ENCODE measurements at regions not wholly inside any gene's neighbourhood (a gene's known extent, or its start where the extent isn't known, plus 50 kb on each side); places are given as distances from the start of the nearest gene placed in this dataset.

DNA sequence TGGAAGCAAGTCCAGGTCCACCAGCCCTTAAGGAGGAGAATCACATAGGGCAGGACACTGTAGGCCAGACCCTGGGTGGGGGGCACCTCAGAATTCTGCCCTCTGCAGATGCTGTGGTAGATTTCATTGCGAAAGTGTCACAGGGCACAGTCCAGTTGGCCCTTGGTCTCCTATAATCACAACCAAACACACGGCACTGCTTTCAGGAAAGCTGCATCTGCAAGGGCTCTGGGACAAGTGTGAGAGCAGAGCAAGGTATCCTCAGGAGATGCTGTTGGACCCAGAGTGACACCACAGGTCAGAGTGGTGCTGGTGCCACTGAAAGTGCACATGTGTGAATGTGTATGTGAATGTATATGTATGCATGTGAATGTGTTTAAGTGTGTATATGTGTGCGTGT lies 88.6 kb upstream of the MBNL2 start:
- WGBS (ENCODE audit: low lambda C conversion rate), result 33% methylated on average over 3 of the region's 3 CpGs
- intact Hi-C loops (cut with micrococcal nuclease; ENCODE audit: unreplicated experiment) (no loop called here), in situ Hi-C loops (cut with HindIII; ENCODE audit: extremely low pct_ligation_motif_present, low pct_unique_long_range_greater_than_20kb) (no loop called here)
- H3K36me3 ChIP-seq (replicated peaks in 1 of 2; ENCODE audit: control insufficient read depth in 1 of 2, insufficient read depth in 2 of 2, low read length in 2 of 2), result no peaks in the 10 kb centered on the region
- no peaks in the 10 kb centered on the region for H3K9me3 ChIP-seq (ENCODE audit: low read length)
- ChIA-PET POLR2A (interaction anchor here (0.6 kb wide), 2 partner anchors 138 to 211 kb away, joined by 3 read pairs; no protein-coding TSS in a partner anchor), CTCF (ENCODE audit: low intra/inter-chr PET ratio, low total read pairs) (no interaction called here)
- ATAC-seq (peak; percentile 68), DNase-seq (ENCODE audit: low spot score) (no peak), FAIRE-seq (no peak)
- H3K9ac ChIP-seq (ENCODE audit: insufficient read depth, low read depth, low read length), result no peak overlapping the region
- H3K27me3 ChIP-seq (ENCODE audit: control insufficient read depth in 1 of 2, insufficient read depth in 2 of 2, low read length in 2 of 2), result no peaks in the 10 kb centered on the region
- H3K4me2 ChIP-seq (ENCODE audit: low read depth, low read length), result peak overlapping the region; percentile 32; the same call in 1 of the 2 replicates
- no peak for TF ChIP-seq TARDBP (CRISPR knock-in tag; IDR thresholded peaks at IDR 0.05)
- TF ChIP-seq SPEN (CRISPR knock-in tag; IDR thresholded peaks at IDR 0.05; ENCODE audit: low read depth), result no peak
- no peak for TF ChIP-seq HES4 (CRISPR knock-in tag; IDR thresholded peaks at IDR 0.05; ENCODE audit: borderline replicate concordance)
- TF ChIP-seq, protein P1, sequence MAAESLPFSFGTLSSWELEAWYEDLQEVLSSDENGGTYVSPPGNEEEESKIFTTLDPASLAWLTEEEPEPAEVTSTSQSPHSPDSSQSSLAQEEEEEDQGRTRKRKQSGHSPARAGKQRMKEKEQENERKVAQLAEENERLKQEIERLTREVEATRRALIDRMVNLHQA (CRISPR knock-in tag; IDR thresholded peaks at IDR 0.05), result no peak
- TF ChIP-seq ATF7 (IDR thresholded peaks at IDR 0.05), result no peak
- no peak for TF ChIP-seq ATF7 (CRISPR knock-in tag; IDR thresholded peaks at IDR 0.05)
- TF ChIP-seq, protein P2, sequence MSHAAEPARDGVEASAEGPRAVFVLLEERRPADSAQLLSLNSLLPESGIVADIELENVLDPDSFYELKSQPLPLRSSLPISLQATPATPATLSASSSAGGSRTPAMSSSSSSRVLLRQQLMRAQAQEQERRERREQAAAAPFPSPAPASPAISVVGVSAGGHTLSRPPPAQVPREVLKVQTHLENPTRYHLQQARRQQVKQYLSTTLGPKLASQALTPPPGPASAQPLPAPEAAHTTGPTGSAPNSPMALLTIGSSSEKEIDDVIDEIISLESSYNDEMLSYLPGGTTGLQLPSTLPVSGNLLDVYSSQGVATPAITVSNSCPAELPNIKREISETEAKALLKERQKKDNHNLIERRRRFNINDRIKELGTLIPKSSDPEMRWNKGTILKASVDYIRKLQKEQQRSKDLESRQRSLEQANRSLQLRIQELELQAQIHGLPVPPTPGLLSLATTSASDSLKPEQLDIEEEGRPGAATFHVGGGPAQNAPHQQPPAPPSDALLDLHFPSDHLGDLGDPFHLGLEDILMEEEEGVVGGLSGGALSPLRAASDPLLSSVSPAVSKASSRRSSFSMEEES (CRISPR knock-in tag; IDR thresholded peaks at IDR 0.05), result no peak
- TF ChIP-seq, protein P3, sequence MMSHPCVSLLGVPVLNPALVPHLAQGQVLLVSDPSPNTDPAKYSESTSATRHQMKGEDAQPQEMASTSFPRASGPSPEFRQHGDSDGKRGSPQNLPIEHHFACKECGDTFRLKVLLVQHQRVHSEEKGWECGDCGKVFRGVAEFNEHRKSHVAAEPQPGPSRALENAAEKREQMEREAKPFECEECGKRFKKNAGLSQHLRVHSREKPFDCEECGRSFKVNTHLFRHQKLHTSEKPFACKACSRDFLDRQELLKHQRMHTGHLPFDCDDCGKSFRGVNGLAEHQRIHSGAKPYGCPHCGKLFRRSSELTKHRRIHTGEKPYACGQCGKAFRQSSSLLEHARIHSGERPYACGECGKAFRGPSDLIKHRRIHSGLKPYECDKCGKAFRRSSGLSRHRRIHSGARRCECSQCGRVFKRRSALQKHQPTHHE (CRISPR knock-in tag; IDR thresholded peaks at IDR 0.05; ENCODE audit: borderline replicate concordance), result no peak
- TF ChIP-seq, protein P4, sequence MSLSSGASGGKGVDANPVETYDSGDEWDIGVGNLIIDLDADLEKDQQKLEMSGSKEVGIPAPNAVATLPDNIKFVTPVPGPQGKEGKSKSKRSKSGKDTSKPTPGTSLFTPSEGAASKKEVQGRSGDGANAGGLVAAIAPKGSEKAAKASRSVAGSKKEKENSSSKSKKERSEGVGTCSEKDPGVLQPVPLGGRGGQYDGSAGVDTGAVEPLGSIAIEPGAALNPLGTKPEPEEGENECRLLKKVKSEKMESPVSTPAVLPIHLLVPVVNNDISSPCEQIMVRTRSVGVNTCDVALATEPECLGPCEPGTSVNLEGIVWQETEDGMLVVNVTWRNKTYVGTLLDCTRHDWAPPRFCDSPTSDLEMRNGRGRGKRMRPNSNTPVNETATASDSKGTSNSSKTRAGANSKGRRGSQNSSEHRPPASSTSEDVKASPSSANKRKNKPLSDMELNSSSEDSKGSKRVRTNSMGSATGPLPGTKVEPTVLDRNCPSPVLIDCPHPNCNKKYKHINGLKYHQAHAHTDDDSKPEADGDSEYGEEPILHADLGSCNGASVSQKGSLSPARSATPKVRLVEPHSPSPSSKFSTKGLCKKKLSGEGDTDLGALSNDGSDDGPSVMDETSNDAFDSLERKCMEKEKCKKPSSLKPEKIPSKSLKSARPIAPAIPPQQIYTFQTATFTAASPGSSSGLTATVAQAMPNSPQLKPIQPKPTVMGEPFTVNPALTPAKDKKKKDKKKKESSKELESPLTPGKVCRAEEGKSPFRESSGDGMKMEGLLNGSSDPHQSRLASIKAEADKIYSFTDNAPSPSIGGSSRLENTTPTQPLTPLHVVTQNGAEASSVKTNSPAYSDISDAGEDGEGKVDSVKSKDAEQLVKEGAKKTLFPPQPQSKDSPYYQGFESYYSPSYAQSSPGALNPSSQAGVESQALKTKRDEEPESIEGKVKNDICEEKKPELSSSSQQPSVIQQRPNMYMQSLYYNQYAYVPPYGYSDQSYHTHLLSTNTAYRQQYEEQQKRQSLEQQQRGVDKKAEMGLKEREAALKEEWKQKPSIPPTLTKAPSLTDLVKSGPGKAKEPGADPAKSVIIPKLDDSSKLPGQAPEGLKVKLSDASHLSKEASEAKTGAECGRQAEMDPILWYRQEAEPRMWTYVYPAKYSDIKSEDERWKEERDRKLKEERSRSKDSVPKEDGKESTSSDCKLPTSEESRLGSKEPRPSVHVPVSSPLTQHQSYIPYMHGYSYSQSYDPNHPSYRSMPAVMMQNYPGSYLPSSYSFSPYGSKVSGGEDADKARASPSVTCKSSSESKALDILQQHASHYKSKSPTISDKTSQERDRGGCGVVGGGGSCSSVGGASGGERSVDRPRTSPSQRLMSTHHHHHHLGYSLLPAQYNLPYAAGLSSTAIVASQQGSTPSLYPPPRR (CRISPR knock-in tag; IDR thresholded peaks at IDR 0.05; ENCODE audit: borderline replicate concordance), result no peak
- no peak for TF ChIP-seq TAF1 (CRISPR knock-in tag; IDR thresholded peaks at IDR 0.05)
- no peak for TF ChIP-seq ZMYM4 (CRISPR knock-in tag; IDR thresholded peaks at IDR 0.05)
- no peak for TF ChIP-seq ZNF232 (CRISPR knock-in tag; IDR thresholded peaks at IDR 0.05; ENCODE audit: borderline replicate concordance)
- no peak overlapping the region for H3K4me3 ChIP-seq (replicated peaks in 1 of 3; ENCODE audit: insufficient read depth in 1 of 3, low read depth in 2 of 3, low read length in 3 of 3)
- H4K20me1 ChIP-seq (ENCODE audit: insufficient read depth, low read length), result no peaks in the 10 kb centered on the region
- H3K27ac ChIP-seq (ENCODE audit: extremely low read length, insufficient read depth, low read length), result no peak overlapping the region
- peaks cover 31% of the 10 kb centered on the region for H3K4me1 ChIP-seq (ENCODE audit: insufficient read depth, low read length)
- H2AFZ ChIP-seq (ENCODE audit: low read length), result no peak overlapping the region
- BruUV-seq (replicated peaks), result no TSS peak
- H3K79me2 ChIP-seq (ENCODE audit: insufficient read depth, low read length), result no peaks in the 10 kb centered on the region
